ENCODE measurements at regions not wholly inside any gene's neighbourhood (a gene's known extent, or its start where the extent isn't known, plus 50 kb on each side); places are given as distances from the start of the nearest gene placed in this dataset.

- H3K4me3 ChIP-seq (ENCODE audit: low read length), result no peak overlapping the region
- peak; percentile 75 for DNase-seq (ENCODE audit: low read depth, low spot score)
These were observed 185.6 kb upstream of the RUNX1 start for GRCh38 chr21:35234725-35235124.

- no peak overlapping the region for H3K4me3 ChIP-seq (ENCODE audit: low read length)
- no peak for DNase-seq (ENCODE audit: low read depth, low spot score)
These were observed 184.7 kb upstream of the RUNX1 start for GRCh38 chr21:35233756-35234155.

GRCh38 chr21:35232545-35233176 lies 183.6 kb upstream of the RUNX1 start:
- DNase-seq (ENCODE audit: low read depth, low spot score), result no peak
- H3K4me3 ChIP-seq (ENCODE audit: low read length), result no peak overlapping the region

- no peak for DNase-seq (ENCODE audit: low read depth, low spot score)
- H3K4me3 ChIP-seq (ENCODE audit: low read length), result no peak overlapping the region
These were observed 182.0 kb upstream of the RUNX1 start for GRCh38 chr21:35231090-35231489.

DNA sequence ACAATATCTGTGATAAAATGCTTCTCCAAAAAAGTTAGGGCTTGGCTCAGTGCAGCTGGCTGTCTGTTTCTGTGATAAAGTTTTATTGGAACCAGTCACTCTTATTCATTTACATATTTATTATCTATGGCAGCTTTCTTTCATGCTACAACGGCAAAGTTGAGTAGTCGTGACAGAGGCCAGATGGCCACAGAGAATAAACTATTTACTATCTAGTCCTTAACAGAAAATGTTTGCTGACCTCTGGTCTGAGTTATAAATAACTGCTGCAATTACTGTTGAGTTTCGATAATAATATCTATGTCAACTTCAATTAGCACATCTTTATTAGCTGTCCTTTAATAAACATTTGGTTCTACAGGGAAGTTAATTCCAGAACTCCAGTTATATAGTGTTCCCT lies 180.2 kb upstream of the RUNX1 start:
- H3K4me3 ChIP-seq (ENCODE audit: low read length), result no peak overlapping the region
- DNase-seq (ENCODE audit: low read depth, low spot score), result no peak

DNA sequence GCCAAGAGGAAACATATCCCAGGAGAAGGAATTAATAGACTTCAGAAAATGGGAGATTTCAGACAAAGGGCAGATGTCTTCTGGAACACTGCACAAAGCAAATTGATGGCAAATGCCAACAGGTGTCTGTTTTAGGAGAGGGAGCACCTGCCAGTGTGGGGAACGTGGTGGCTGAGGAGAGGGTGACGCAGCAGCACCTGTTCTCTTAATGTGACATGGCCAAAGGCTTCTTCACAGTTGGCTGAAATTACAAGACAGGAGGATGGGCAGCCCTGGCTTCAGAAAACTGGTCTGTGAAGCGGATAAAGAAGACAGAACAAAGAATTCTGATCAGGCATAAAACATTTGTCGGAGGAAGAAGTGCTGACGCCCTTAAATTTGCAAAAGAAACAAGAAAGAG lies 178.7 kb upstream of the RUNX1 start:
- DNase-seq (ENCODE audit: low read depth, low spot score), result peak; percentile 50
- H3K4me3 ChIP-seq (ENCODE audit: low read length), result peak overlapping the region; percentile 20

DNA sequence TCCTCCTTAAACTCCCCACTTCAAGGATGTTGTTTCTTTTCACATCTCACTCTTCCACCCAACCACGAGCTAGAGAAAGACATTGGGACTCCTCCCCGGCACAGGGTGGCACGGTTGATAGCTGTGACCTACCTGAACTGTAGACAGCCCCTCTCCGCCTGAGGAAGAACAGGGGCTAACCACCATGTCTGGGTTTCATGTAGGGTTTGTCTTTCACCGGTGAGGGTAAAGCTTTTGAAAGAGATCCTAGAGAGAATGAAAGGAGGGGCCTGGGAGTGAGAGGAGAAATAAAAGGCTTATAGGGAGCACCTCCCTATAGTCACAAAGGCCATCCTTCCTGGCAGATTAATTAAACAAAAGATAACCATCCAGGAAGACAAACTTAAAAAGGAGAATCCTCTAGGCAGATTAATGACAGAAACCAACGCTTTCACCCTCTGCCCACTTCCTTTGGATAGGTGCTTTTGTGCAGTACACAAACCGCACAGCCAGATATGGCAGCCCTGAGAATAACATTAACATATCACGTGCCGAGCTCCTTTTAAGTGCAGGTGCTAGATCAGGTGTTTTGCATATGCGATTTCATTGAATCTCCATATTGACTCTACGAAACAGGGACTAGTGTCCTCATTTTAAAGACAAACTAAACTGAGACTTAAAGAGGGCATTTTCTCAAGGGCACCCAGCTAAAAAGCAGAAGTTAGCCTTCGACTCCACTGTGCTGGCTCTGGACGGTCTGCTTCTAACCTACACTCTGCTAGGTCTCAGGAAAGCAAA lies 178.1 kb upstream of the RUNX1 start:
- H3K4me3 ChIP-seq (ENCODE audit: low read length), result peak overlapping the region; percentile 23
- DNase-seq (ENCODE audit: low read depth, low spot score), result peak; percentile 97

GRCh38 chr21:35226328-35226727 lies 177.2 kb upstream of the RUNX1 start:
- no peak for DNase-seq (ENCODE audit: low read depth, low spot score)
- no peak overlapping the region for H3K4me3 ChIP-seq (ENCODE audit: low read length)

GRCh38 chr21:35225573-35225972 lies 176.5 kb upstream of the RUNX1 start:
- no peak overlapping the region for H3K4me3 ChIP-seq (ENCODE audit: low read length)
- no peak for DNase-seq (ENCODE audit: low read depth, low spot score)

- no peak overlapping the region for H3K4me3 ChIP-seq (ENCODE audit: low read length)
- no peak for DNase-seq (ENCODE audit: low read depth, low spot score)
These were observed 174.5 kb upstream of the RUNX1 start for GRCh38 chr21:35223480-35224156.

DNA sequence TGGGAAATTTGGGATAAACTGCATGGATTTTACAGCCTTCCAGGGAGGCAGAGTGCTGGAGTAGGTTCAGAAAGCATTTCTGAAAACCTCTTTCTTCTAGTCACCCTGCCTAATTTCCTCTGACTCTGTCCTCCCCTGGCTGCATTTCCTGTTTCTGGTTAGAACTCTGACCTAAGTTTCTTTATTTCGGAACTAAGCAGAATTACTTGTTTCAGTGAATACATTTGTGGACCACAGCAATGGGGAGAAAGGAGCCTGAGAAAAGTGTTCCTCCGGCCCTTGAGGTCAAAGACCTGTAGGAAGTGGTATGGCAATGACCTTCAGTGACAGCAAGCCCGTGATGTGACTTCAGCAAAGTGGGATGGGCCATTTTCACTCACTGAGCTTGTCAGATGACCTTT lies 173.4 kb upstream of the RUNX1 start:
- peak; percentile 32 for DNase-seq (ENCODE audit: low read depth, low spot score)
- no peak overlapping the region for H3K4me3 ChIP-seq (ENCODE audit: low read length)

DNA sequence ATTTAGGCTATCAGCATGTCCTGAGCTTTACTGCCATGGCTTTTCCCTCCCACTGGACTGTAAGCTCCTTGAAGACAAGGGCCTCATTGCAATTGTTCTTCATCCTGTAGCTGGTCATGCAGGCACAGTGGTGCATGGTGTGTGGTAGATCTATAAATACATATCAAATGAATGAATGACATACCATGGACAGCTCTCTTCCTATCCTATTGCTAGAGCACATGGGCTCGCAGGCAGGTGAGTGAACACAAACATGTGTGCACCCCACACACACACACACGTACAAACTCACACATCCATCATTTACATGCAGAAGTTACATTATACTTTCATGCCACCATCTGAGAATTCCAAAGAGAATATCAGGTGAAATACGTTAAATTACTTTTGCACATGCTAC lies 172.9 kb upstream of the RUNX1 start:
- DNase-seq (ENCODE audit: low read depth, low spot score), result no peak
- H3K4me3 ChIP-seq (ENCODE audit: low read length), result no peak overlapping the region

- no peak for DNase-seq (ENCODE audit: low read depth, low spot score)
- H3K4me3 ChIP-seq (ENCODE audit: low read length), result no peak overlapping the region
These were observed 171.2 kb upstream of the RUNX1 start for GRCh38 chr21:35220301-35220700.

DNA sequence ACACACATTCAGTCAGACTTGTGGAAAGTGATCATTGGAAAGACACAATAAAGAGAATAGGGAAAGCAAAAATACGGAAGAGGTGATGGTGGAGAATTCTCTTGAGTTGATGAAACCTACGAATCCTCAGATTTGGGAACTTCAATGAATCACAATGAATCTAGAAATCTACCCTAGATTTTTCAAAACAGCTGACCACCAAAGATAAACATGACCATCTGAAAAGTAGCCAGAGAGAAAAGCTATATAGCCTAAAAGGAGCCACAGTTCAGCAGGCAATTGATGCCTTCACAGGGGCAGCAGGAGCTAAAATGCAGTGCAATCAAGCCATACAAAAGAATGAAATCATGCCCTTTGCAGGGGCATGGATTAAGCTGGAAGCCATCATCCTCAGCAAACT lies 170.6 kb upstream of the RUNX1 start:
- no peak for DNase-seq (ENCODE audit: low read depth, low spot score)
- H3K4me3 ChIP-seq (ENCODE audit: low read length), result no peak overlapping the region

GRCh38 chr21:35219291-35219690 lies 170.2 kb upstream of the RUNX1 start:
- DNase-seq (ENCODE audit: low read depth, low spot score), result no peak
- no peak overlapping the region for H3K4me3 ChIP-seq (ENCODE audit: low read length)

DNA sequence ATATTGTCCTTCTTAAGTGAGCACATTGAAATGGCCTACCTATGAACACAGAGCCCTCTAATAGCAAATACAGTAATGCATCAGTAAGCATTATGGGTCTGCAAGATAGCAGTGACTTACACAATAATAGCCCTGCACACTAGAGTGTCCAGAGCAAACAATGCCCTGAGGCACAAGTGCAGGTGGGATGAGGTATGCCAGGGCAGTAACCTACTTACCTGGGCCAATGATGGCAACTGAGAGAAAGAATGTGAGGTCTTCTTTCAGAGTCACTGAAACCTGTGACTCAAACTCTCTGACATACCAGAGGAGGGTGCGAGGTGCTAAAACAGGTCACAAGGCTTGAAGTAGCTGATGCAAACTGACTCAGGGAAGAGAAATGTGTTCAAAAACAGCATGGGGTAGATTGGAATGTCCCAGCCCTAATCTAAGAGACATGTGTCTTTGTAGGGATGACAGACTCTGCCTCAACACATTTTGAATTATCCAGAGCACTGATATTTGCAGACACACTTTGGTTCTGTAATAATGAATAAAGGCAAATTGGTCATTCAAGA lies 168.5 kb upstream of the RUNX1 start:
- H3K4me3 ChIP-seq (ENCODE audit: low read length), result no peak overlapping the region
- DNase-seq (ENCODE audit: low read depth, low spot score), result no peak

DNA sequence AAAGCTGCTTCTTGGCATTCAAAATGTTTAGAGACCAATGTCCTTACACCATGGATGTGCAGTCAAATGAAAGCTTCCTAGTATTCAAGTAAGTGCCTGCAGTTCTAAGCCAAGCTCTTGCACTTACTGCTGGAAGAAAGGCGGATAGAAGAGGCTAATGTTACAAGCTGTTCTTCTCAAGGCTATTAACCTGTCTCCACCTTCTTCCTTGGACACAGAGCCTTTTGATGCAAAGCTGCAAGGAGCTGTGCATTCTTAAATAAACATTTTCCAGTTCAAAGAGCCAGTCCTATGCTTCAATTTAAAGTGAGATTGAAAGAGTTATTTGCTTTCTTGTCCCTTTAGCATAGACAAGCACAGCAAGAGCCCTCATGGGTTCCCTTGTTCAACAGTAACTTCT lies 167.9 kb upstream of the RUNX1 start:
- no peak for DNase-seq (ENCODE audit: low read depth, low spot score)

GRCh38 chr21:35215870-35216269 lies 166.8 kb upstream of the RUNX1 start:
- no peak overlapping the region for H3K4me3 ChIP-seq (ENCODE audit: low read length)
- no peak for DNase-seq (ENCODE audit: low read depth, low spot score)

More for the DNA sequence above, 167.9 kb upstream of the RUNX1 start:
- no peak overlapping the region for H3K4me3 ChIP-seq (ENCODE audit: low read length)

DNA sequence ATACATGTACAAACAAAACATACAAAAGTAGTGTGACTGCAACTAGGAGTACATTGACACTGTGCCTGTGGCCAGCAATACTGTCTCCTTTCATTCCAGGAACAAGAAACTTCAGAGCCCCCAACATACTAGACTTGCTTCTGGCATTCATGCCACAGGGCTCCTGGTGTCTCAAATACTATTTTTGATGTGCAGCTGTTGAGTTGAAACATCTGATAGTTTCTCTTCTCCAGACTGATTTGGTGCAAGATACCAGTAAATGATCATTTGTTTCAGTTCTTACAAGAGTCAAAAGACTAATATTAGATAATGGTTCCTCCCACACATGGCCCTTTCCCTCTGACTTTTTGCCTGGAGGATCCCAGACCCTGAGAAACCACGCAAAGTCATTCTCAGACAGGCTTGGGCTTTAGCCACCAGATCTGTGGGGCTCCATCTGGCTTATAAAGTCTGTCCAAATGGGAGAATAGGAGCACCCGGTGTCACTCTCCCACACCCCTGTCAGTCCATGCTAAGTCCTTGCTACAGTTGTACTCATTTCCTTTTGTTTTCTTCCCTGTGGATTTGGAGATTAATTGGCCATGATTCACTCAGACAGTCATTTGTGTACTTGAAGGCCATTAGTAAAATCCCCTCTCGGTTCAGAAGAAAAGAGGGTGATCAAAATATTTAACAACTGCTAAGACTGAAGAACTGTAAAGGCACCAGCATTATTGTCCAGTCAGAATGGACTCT lies 163.5 kb upstream of the RUNX1 start:
- no peak for DNase-seq (ENCODE audit: low read depth, low spot score)
- no peak overlapping the region for H3K4me3 ChIP-seq (ENCODE audit: low read length)
